GM23248 (cell line): ENCODE measurements at regions not wholly inside any gene's neighbourhood (a gene's known extent, or its start where the extent isn't known, plus 50 kb on each side); places are given as distances from the start of the nearest gene placed in this dataset.

Experiments
- EZH2 ChIP-seq: fragments of 200-600 bp; sonication (generic); IDR thresholded peaks from 2 replicates; pipeline ENCODE4 v1.6.1; 2018; ENCODE audit warnings: antibody characterized with exemption, mild to moderate bottlenecking; ENCODE audit not compliant: insufficient read depth, poor library complexity, severe bottlenecking
- EZH2phosphoT487 ChIP-seq: fragments of 200-600 bp; sonication (generic); IDR thresholded peaks from 2 replicates; pipeline ENCODE4 v1.6.1; 2018; ENCODE audit warnings: antibody characterized with exemption, moderate library complexity, mild to moderate bottlenecking, low read depth; ENCODE audit not compliant: insufficient read depth

- TF ChIP-seq EZH2phosphoT487, result no peak
- TF ChIP-seq EZH2, result no peak
Measured at GRCh38 chr6:112752791-112753190, 405.7 kb downstream of the RFPL4B start.
